Stimulated activated CD4-positive, alpha-beta T cell treated with anti-CD3 and anti-CD28 coated beads, Interleukin-4, amount 100 ng/mL, for 4 hours (primary cell): ENCODE measurements at regions not wholly inside any gene's neighbourhood (a gene's known extent, or its start where the extent isn't known, plus 50 kb on each side); places are given as distances from the start of the nearest gene placed in this dataset.
"Not testable (repeated sequence)": the region's sequence is repeated elsewhere in the genome, so short reads cannot be mapped to it uniquely, and the experiment has no call there.

Source experiments
- DNase-seq, 2 experiments: peaks; one replicate each; pipeline ENCODE4 v3.0.0-alpha.2; 2020

GRCh38 chr13:31522396-31522795 lies 216.9 kb upstream of the RXFP2 start:
- no peak for DNase-seq

- no peak for DNase-seq
Observed at GRCh38 chr13:31528176-31528575, 211.2 kb upstream of the RXFP2 start.

GRCh38 chr13:31528758-31529157 lies 210.6 kb upstream of the RXFP2 start:
- DNase-seq: no peak

- DNase-seq: no peak
Observed at GRCh38 chr13:31530922-31531321, 208.4 kb upstream of the RXFP2 start.

- DNase-seq: no peak
Observed at GRCh38 chr13:31537052-31537451, 202.3 kb upstream of the RXFP2 start.

- no peak for DNase-seq
Observed at GRCh38 chr13:31538067-31539042, 201.0 kb upstream of the RXFP2 start.

GRCh38 chr13:31540281-31540680 lies 199.0 kb upstream of the RXFP2 start:
- DNase-seq: no peak

- DNase-seq: no peak
Observed at GRCh38 chr13:31543190-31543589, 196.1 kb upstream of the RXFP2 start.

- no peak for DNase-seq
Observed at GRCh38 chr13:31545616-31546015, 193.7 kb upstream of the RXFP2 start.

- DNase-seq: no peak
Observed at GRCh38 chr13:31556376-31556775, 182.9 kb upstream of the RXFP2 start.

GRCh38 chr13:31584221-31584620 lies 155.1 kb upstream of the RXFP2 start:
- not testable (repeated sequence) for DNase-seq

GRCh38 chr13:31587698-31588266 lies 151.5 kb upstream of the RXFP2 start:
- no peak for DNase-seq

- no peak for DNase-seq
Observed at GRCh38 chr13:31588316-31588715, 151.0 kb upstream of the RXFP2 start.

- DNase-seq: no peak
Observed at GRCh38 chr13:31588893-31589292, 150.4 kb upstream of the RXFP2 start.

GRCh38 chr13:31591642-31592233 lies 147.6 kb upstream of the RXFP2 start:
- no peak for DNase-seq

- DNase-seq: no peak
Observed at GRCh38 chr13:31594056-31594455, 145.3 kb upstream of the RXFP2 start.

- no peak for DNase-seq
Observed at GRCh38 chr13:31595563-31595962, 143.8 kb upstream of the RXFP2 start.

- DNase-seq: no peak
Observed at GRCh38 chr13:31598990-31599389, 140.3 kb upstream of the RXFP2 start.

- no peak for DNase-seq
Observed at GRCh38 chr13:31605076-31605860, 134.1 kb upstream of the RXFP2 start.

GRCh38 chr13:31607531-31607930 lies 131.8 kb upstream of the RXFP2 start:
- not testable (repeated sequence) for DNase-seq

GRCh38 chr13:31608780-31609179 lies 130.5 kb upstream of the RXFP2 start:
- DNase-seq: not testable (repeated sequence)

GRCh38 chr13:31610270-31610998 lies 128.9 kb upstream of the RXFP2 start:
- no peak for DNase-seq
